Body of pancreas (tissue), 4 donors: ENCODE measurements at regions not wholly inside any gene's neighbourhood (a gene's known extent, or its start where the extent isn't known, plus 50 kb on each side); places are given as distances from the start of the nearest gene placed in this dataset.

Experiments
- POLR2A ChIP-seq, 3 donors: fragments of 450-650 bp; IDR thresholded peaks; one replicate each; pipeline ENCODE4 v1.6.1; 2016; ENCODE audit warnings: antibody characterized with exemption in 3 of 3, mild to moderate bottlenecking in 2 of 3
- TF ChIP-seq, protein P1 (sequence below), 7 experiments: fragments of 450-650 bp in 4 of 7; fragments of 200-600 bp in 3 of 7; sonication (generic) in 3 of 7; IDR thresholded peaks; one replicate each; pipeline ENCODE4 v1.5.1; 2016 to 2019; ENCODE audit warnings: antibody characterized with exemption in 7 of 7

DNA sequence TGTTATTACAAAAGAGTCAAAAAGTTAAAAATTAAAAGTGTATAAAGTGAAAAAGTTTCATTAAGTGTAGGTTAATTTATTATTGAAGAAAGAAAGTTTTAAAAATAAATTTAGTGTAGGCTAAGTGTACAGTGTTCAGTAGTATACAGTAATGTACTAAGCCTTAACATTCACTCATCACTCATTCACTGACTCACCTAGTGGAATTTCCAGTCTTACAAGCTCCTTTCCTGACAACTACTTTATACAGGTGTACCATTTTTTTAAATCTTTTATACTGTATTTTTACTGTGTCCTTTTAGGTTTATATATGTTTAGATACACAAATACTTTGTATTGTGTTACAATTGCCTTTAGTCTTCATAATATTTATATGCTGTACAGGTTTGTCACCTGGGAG, 530.2 kb upstream of the FAM174A start:
- no peak for TF ChIP-seq POLR2A (IDR thresholded peaks at IDR 0.05)
- TF ChIP-seq, protein P1, sequence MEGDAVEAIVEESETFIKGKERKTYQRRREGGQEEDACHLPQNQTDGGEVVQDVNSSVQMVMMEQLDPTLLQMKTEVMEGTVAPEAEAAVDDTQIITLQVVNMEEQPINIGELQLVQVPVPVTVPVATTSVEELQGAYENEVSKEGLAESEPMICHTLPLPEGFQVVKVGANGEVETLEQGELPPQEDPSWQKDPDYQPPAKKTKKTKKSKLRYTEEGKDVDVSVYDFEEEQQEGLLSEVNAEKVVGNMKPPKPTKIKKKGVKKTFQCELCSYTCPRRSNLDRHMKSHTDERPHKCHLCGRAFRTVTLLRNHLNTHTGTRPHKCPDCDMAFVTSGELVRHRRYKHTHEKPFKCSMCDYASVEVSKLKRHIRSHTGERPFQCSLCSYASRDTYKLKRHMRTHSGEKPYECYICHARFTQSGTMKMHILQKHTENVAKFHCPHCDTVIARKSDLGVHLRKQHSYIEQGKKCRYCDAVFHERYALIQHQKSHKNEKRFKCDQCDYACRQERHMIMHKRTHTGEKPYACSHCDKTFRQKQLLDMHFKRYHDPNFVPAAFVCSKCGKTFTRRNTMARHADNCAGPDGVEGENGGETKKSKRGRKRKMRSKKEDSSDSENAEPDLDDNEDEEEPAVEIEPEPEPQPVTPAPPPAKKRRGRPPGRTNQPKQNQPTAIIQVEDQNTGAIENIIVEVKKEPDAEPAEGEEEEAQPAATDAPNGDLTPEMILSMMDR (IDR thresholded peaks at IDR 0.05) = no peak
